Muscle layer of duodenum (tissue), 2 donors: ENCODE measurements at regions not wholly inside any gene's neighbourhood (a gene's known extent, or its start where the extent isn't known, plus 50 kb on each side); places are given as distances from the start of the nearest gene placed in this dataset.

Experiments
- H3K27ac ChIP-seq: one replicate; pipeline ENCODE4 v1.7.0; 2013; ENCODE audit warnings: mild to moderate bottlenecking, low read length
- H3K27me3 ChIP-seq: one replicate; pipeline ENCODE4 v1.7.0; 2013; ENCODE audit warnings: low read depth, mild to moderate bottlenecking, control low read depth, low read length
- H3K36me3 ChIP-seq, 2 donors: one replicate each; pipeline ENCODE4 v1.7.0; 2013; ENCODE audit warnings: low read length in 2 of 2, control low read depth in 1 of 2, mild to moderate bottlenecking in 1 of 2; ENCODE audit not compliant: insufficient read depth in 2 of 2, control insufficient read depth in 1 of 2
- H3K4me1 ChIP-seq, 2 donors: one replicate each; pipeline ENCODE4 v1.7.0; 2013; ENCODE audit warnings: low read length in 2 of 2, mild to moderate bottlenecking in 2 of 2, control low read depth in 1 of 2, moderate library complexity in 1 of 2; ENCODE audit not compliant: insufficient read depth in 2 of 2, control insufficient read depth in 1 of 2
- H3K4me3 ChIP-seq, 2 donors: one replicate each; pipeline ENCODE4 v1.7.0; 2013; ENCODE audit warnings: low read length in 2 of 2, low read depth in 1 of 2, mild to moderate bottlenecking in 1 of 2
- H3K9me3 ChIP-seq, 2 donors: one replicate each; pipeline ENCODE4 v1.7.0; 2013; ENCODE audit warnings: low read length in 2 of 2, control low read depth in 1 of 2, mild to moderate bottlenecking in 1 of 2; ENCODE audit not compliant: control insufficient read depth in 1 of 2
- donor health status: healthy.

DNA sequence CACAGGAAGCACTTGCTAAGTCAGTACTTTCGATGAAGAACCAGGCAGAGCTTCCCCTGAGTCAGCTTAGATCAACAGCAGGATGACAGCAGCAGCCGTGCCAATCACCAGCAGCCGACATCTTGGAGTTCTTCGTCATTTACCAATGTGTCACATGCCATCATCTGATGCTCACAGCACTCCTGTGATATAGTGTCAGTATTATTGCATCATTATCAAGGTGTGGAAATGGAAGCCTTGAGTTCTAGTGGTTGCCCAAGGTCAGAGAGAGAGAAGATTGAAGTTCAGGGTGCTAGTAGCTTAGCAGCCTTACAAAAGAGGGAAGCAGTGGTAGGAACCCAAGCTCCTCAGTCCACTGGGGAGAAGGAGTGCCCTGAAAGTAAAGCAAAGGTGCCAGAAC, 331.5 kb downstream of the ZNF536 start:
- Histone ChIP-seq H3K36me3 (no peaks in the 10 kb centered on the region), H3K27ac (no peak overlapping the region), H3K4me1 (no peaks in the 10 kb centered on the region), H3K27me3 (no peaks in the 10 kb centered on the region), H3K9me3 (no peaks in the 10 kb centered on the region), H3K4me3 (no peak overlapping the region)

DNA sequence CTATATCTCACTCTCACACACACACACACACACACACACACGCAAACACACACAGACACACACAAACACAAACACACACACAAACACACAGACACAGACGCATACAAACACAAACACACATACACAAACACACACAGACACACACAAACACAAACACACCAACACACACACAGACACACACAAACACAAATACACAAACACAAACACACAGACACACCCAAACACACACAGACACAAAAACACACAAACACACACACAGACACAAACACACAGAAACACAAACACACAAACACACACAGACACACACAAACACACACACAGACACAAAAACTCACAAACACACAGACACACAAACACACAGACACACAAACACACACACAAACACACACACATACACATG, 329.0 kb downstream of the ZNF536 start:
- Histone ChIP-seq H3K36me3 (no peaks in the 10 kb centered on the region), H3K9me3 (no peaks in the 10 kb centered on the region), H3K27ac (no peak overlapping the region), H3K27me3 (no peaks in the 10 kb centered on the region), H3K4me1 (no peaks in the 10 kb centered on the region), H3K4me3 (no peak overlapping the region)

DNA sequence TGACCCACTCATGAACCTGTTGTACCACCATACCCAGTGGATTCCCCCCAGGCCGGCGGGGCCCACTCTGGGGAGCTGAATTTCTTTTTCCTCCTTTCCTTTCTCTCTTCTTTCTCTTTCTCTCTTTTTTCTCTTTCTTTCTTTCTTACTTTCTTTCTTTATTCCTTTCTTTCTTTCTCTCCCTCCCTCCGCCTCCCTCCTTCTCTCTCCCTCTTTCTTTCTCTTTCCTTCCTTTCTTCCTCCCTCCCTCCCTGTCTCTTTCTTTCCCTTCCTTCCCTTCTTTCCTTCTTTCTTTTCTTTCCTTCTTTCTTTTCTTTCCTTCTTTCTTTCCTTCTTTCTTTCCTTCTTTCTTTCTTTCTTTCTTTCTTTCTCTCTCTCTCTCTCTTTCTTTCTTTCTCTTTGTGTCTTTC, 327.7 kb downstream of the ZNF536 start:
- Histone ChIP-seq H3K4me1 (no peaks in the 10 kb centered on the region), H3K36me3 (no peaks in the 10 kb centered on the region), H3K9me3 (no peaks in the 10 kb centered on the region), H3K27ac (no peak overlapping the region), H3K4me3 (no peak overlapping the region), H3K27me3 (no peaks in the 10 kb centered on the region)

DNA sequence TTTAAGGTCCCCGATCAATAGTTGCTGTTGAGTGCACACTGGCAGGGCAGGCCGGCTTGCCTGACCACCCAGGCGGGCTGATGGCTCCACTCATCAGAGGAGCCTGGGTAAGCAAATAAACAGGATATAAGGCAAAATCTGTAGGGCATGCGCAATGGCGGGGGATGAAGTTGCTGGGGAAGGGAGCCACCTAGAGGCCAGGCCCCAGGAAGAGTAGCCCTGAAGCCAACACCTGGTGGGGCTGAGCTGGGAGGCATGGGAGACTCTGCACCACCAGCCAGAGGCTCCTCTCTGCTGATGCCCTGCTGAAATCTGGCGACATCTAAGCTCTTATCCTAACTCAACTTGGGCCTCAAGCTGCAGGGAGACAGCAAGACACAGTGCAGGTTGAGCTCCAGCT, 324.3 kb downstream of the ZNF536 start:
- H3K9me3 ChIP-seq = no peaks in the 10 kb centered on the region
- peaks cover 4% of the 10 kb centered on the region for H3K27me3 ChIP-seq
- no peak overlapping the region for H3K27ac ChIP-seq
- H3K4me1 ChIP-seq = peaks cover 0 to 11% of the 10 kb centered on the region in 2 donors
- H3K4me3 ChIP-seq = no peak overlapping the region
- no peaks in the 10 kb centered on the region for H3K36me3 ChIP-seq

DNA sequence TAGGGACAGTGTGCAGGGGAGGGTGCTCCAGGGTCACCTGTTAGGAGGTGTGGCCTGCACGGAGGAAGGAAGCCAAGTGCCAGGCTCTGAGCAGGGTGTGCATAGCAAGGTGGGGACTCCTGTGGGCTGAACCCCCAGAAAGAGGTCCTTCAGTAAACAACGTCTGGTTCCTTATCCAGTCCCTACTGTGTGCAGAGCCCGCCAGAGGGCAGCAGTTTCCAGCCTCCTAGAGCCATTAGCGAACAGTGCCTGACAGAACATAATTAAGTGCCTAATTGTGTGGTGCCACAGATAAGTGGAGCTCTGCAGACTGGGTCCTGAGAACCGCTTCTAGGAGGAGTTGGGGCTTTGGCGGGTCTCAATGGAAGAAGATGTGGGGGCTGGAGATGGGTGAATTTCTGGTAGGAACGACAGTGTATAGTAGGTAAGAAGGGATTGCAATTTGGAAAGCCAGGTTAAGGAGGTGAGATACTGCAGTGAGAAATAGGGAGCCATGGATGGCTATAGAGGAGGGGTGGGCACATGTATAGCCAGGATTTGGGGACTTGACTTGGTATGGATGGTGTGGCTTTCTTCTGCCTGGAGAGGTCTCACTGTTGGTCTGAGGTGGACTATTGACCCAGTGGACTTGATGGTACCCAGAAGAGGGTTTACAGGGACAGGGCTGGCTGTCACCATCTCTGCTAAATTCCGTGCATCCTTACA, 323.1 kb downstream of the ZNF536 start:
- Histone ChIP-seq H3K4me3 (no peak overlapping the region), H3K27me3 (peaks cover 6% of the 10 kb centered on the region), H3K36me3 (no peaks in the 10 kb centered on the region), H3K9me3 (no peaks in the 10 kb centered on the region), H3K27ac (no peak overlapping the region), H3K4me1 (peaks cover 0 to 11% of the 10 kb centered on the region in 2 donors)

DNA sequence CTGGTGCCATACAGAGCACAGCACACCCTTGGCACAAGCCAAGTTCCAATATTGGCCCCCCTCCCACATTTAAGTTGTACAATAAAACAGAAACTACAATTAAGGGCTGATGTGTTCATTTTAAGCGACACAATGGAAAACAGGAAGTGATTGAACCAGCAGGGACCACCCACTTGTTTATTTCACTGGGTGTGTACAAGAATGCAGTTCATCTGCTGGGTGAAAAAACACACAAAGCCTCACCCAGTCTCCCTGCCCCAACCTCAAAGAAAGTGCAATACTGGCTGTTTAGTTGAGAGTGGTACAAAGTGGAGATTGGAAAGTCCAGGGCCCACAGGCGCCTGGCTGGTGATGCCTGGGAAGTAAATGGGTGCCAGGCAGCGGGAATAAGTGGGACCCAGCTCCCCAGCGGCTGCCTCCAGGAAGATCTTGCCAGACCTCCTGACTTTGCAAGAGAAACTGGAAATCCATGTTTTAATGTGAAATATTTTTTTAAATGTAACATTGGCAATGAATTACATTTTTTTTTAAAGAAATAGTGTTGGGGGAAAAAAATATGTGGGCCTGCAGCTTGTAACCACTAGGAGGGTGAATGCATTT, 322.1 kb downstream of the ZNF536 start:
- H3K27ac ChIP-seq = no peak overlapping the region
- H3K4me1 ChIP-seq = peaks cover 0 to 11% of the 10 kb centered on the region in 2 donors
- H3K9me3 ChIP-seq = no peaks in the 10 kb centered on the region
- no peaks in the 10 kb centered on the region for H3K36me3 ChIP-seq
- H3K4me3 ChIP-seq = no peak overlapping the region
- H3K27me3 ChIP-seq = peaks cover 6% of the 10 kb centered on the region

DNA sequence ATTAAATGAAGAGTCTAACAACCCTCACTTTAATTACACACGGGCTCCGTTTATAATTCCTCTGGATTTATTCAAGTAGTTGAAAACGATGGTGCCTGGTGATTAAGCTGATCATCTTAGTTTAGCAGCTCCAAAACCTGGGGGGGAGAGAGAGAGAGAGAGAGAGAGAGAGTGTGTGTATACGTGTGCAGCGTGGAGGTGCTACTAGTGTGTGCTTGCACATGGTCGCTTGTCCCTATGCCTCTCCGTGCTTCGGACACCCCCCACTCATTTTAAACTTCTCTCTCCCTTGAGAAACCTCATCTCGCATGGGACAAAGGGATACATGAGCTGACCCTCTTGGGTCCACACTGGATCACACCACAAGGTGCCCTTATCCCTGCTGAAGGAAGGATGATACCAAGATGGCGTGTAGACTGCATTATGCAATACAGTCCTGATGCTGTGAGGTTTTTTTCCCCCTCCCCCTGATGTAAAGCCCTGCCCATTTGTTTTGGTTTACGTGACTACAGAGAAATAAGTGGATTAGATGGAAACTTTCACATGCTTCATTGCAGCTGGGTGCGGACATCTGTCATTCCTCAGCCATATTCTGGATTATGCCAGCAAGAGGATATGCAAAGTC, 320.8 kb downstream of the ZNF536 start:
- H3K4me3 ChIP-seq = peak overlapping the region in 1 of 2 donors; percentile 59
- H3K27me3 ChIP-seq = peaks cover 6% of the 10 kb centered on the region
- H3K27ac ChIP-seq = no peak overlapping the region
- H3K36me3 ChIP-seq = no peaks in the 10 kb centered on the region
- H3K9me3 ChIP-seq = no peaks in the 10 kb centered on the region
- peaks cover 0 to 11% of the 10 kb centered on the region in 2 donors for H3K4me1 ChIP-seq

DNA sequence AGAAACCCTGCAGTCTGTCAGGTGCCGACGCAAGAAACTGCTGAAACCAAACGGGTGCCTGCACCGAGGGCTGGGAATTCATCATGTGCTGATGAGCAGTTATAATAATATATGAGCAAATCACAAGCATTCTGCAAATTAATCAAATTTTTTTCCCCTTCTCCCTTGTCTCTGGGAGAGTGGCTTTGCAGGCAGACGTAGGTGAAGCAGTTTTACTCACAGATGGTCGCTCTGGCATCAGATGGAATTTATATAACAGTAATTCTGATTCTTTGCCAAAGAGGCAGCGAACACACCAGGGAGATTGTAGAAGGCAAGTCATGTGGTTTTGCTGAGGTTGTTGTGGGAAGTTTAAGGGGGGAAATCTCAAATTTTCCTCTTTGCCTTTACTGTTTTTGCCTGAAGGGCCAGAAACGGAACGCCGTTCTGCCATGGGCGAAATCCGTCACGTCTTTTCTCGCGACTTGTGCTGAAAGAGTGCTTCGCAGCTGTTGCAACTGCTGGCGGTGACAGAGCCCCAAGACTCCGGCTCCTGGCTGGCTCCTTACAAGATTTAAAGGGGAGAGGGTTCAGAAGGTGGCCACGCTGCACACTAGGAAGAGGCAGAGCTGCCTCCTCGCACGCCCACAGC, 320.1 kb downstream of the ZNF536 start:
- Histone ChIP-seq H3K27ac (no peak overlapping the region), H3K27me3 (peaks cover 6% of the 10 kb centered on the region), H3K4me3 (peak overlapping the region; percentile 34 to 59), H3K9me3 (no peaks in the 10 kb centered on the region), H3K4me1 (peaks cover 0 to 11% of the 10 kb centered on the region in 2 donors), H3K36me3 (no peaks in the 10 kb centered on the region)

DNA sequence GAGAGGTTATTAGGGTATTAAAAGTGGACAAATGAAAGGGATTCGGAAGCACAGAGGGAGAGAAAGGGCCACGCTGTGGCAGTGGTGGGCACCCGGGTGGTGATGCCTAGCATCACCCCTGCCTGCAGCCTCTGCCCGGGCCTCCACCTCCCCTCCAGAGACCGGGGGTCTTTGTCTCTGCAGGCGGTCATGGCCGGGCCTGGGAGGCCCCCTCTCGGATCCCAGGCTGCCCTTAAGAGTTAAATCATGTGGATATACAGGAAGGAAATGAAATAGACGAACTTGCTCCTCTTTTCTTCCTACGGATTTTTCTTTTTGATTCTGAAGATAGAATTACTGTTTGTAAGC, 319.6 kb downstream of the ZNF536 start:
- Histone ChIP-seq H3K9me3 (no peaks in the 10 kb centered on the region), H3K4me3 (peak overlapping the region in 1 of 2 donors; percentile 59), H3K4me1 (peaks cover 0 to 11% of the 10 kb centered on the region in 2 donors), H3K27ac (no peak overlapping the region), H3K36me3 (no peaks in the 10 kb centered on the region), H3K27me3 (peaks cover 6% of the 10 kb centered on the region)

DNA sequence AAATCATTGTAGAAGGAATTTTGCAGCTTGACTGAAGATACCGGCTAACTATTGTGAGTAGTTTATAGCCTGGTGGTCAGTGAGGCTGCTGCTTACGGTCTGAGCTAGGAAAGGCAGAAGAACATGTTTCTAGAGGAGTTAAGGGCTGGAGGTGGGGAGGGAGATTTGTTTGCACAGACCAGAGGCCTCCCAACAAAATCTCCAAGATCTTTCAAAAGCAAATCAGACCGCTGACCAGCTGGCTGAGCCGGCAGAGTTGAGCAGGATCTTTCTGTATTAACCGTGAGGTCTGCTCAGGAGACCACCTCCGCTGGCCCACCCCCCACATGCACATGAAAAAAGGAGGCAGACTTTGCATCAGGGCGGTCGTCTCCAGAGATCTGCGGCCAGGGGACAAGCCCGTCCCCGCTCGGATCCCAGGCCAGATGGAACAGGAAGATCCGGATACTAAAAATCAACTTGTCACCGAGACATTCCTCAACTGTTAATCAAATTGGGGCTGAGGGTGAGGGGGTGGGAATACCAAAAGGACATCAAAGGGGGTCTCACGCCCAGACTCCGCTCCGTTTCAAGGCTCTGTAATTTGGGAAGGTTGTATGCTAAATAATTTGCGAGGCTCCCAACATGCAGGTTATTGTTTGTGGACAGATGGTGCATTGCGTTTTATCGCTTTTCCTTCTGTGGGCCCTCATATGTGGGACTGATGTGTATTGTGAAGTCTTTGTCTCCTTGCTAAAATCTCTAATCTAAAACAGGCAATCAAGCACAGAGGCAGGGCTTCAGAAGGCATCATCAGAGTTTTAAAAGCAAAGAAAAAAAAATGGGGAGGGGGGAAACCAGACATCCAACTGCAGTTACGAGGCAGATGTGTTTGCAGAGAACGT, 319.0 kb downstream of the ZNF536 start:
- H3K4me1 ChIP-seq = peaks cover 0 to 16% of the 10 kb centered on the region in 2 donors
- H3K27ac ChIP-seq = no peak overlapping the region

DNA sequence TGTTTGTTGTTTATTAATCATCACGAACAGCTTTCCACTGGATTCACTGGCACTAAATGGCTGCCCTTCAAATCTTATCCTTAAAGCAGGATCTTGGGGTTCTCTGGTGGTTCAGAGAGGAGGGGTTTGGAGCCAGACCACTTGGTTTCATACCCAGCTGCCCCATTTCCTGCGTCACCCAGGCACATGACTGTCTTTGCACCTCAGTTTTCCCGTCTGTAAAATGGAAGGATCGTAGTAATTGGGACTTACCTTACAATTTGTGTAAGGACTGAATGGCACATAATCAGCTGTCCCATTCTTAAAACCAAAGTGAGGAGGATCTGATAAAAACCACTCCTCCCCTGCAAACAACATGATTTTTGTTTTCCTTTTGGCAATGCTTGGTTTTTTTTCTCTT, 318.3 kb downstream of the ZNF536 start:
- H3K9me3 ChIP-seq = no peaks in the 10 kb centered on the region
- no peaks in the 10 kb centered on the region for H3K36me3 ChIP-seq
- no peak overlapping the region for H3K4me3 ChIP-seq
- H3K4me1 ChIP-seq = peaks cover 0 to 20% of the 10 kb centered on the region in 2 donors
- no peak overlapping the region for H3K27ac ChIP-seq
- H3K27me3 ChIP-seq = peaks cover 6% of the 10 kb centered on the region

More for the DNA sequence above, 319.0 kb downstream of the ZNF536 start:
- no peaks in the 10 kb centered on the region for H3K9me3 ChIP-seq
- H3K36me3 ChIP-seq = no peaks in the 10 kb centered on the region
- peak overlapping the region in 1 of 2 donors; percentile 59 for H3K4me3 ChIP-seq
- peaks cover 6% of the 10 kb centered on the region for H3K27me3 ChIP-seq
